DMS114 treated with DMSO at 0.1 percent for 48 hours (cell line): ENCODE measurements at regions not wholly inside any gene's neighbourhood (a gene's known extent, or its start where the extent isn't known, plus 50 kb on each side); places are given as distances from the start of the nearest gene placed in this dataset.
"Not testable (repeated sequence)": the region's sequence is repeated elsewhere in the genome, so short reads cannot be mapped to it uniquely, and the experiment has no call there.

Experiments
- DNase-seq: peaks from one replicate; lab custom pipeline; 2025; ENCODE audit not compliant: unreplicated experiment; lab: John Stamatoyannopoulos, UW

DNA sequence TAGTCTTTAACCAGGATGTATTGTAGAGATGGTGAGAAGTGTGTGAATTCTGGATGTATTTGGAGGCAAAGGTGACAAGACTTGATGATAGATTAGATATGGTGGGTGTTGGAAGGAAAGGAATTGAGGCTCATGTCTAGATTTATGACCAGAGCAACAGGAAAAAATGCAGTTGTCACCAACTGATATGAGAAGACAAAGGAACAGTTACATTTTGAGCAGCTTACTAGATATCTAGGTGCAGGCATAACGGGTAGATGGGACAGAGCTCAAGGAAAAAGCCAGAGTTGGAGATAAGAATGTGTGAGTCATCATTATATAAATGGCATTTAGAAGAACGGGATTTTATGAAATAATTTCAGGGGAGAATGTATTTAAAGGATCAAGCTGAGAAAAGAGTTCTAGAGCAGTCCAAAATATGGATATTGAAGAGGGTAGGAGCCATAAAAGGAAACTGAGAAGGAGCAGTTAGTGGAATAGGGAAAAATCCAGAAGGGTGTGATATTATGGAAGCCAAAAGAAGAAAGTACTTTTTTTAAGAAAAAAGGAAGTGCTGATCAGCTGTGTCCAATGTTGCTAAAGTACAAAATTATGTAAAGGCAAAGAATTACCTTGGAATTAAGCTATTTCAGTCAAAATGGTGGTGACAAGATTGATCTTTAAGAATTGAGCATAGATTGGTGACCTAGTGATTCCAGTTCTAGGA, 262.5 kb downstream of the CGGBP1 start:
- DNase-seq: no peak

DNA sequence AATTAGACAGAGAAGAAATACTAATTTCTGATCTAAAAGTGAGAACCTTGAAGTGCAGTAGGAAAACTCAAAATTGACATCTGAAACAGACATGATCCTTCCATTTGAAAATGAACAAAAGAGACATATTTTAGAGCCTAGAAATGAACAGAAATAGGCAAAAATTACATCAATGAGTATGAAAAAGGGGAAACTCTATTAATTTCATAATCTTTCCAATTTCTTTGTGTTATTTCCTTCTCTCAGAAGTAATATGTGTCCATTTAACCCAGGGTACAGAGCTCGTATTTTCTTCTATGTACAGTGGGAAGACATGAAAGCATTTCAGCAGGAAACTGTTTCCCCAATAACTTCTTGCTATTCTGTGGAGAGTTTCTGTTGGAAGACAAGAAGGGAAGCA, 263.1 kb downstream of the CGGBP1 start:
- no peak for DNase-seq

- DNase-seq: no peak
Observed at GRCh38 chr3:87793337-87793877, 265.4 kb downstream of the CGGBP1 start.

DNA sequence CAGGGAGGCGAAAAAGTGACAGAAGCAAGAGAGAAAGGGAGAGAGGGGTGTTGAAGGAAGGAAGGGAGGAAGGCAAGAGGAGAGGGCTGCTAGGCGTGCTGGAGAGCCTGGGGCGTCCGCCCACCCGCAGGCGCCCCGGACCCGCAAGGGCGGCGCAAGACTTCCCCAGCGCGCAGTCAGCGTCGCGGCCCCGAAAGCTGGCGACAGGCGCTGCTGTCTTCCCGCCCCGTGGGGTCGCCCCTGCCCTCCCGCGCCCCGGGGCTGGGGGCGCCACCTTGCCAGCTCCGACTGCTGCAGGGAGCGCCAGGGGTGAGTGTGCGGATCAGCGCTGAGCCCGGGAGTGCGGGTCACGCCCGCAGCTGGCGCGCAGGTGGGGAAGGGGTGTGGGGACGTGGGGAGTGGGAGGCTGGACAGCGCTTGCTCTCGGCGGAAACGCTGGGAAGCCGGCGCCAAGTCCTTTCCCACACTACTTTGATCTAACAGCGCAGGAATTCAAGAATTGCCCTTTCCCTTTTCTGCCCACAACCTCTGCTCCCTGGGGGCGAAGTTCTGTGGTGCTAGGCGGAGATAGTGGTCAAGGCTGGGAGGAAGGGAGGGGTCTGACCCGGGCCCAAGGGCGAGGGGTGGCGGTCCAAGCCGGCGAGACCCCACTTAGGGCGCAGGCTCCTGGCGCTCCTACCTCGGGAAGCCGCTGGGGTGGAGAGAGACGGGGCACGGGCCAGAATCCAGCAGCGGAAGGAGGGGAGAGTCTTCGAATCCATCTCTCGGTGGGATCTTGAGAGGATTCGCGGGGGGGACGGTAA, 266.1 kb downstream of the CGGBP1 start, which contains the start of gene HTR1F:
HTR1F (plus strand) TSS at position 173 of the 803 bp plus-strand sequence.
- no peak for DNase-seq

DNA sequence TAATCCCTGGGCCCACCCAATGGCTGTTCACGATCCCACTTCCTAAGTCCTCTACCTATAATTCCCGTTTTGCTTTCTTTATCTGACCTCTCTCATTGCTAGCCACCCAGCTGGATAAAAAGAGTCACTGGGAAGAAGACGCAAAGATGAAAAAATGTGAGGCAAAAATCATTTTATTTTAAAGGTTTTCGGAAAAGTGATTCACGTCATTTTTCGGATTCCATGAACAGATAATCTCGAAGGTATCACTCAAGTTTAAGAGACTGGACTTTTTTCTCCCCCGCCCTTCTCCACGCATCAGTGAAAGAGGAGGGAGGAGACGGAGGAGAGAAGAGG, 266.6 kb downstream of the CGGBP1 start:
- DNase-seq: no peak

- no peak for DNase-seq
Observed at GRCh38 chr3:87791248-87792027, 267.4 kb downstream of the CGGBP1 start.

- not testable (repeated sequence) for DNase-seq
Observed at GRCh38 chr3:87789049-87789448, 269.8 kb downstream of the CGGBP1 start.

DNA sequence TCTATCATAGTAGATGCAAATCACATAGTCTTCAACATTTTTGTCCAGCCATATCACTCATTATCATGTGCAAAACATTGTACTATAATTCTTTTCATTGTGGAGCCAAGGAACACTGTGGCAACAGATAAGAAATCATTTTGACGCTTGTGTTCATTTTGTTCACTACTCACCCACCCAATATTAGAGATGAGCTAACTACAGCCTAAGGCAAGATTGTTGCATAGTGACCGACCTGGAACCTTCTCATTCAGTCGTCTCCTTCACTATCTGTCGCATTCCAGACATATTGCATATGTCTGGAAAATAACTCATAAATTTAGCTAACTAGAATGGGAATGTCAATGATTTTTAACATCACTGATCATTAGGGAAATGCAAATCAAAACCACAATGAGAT, 270.3 kb downstream of the CGGBP1 start:
- no peak for DNase-seq

GRCh38 chr3:87780811-87781210, 278.0 kb downstream of the CGGBP1 start:
- no peak for DNase-seq

- no peak for DNase-seq
Observed at GRCh38 chr3:87778876-87779275, 279.9 kb downstream of the CGGBP1 start.

DNA sequence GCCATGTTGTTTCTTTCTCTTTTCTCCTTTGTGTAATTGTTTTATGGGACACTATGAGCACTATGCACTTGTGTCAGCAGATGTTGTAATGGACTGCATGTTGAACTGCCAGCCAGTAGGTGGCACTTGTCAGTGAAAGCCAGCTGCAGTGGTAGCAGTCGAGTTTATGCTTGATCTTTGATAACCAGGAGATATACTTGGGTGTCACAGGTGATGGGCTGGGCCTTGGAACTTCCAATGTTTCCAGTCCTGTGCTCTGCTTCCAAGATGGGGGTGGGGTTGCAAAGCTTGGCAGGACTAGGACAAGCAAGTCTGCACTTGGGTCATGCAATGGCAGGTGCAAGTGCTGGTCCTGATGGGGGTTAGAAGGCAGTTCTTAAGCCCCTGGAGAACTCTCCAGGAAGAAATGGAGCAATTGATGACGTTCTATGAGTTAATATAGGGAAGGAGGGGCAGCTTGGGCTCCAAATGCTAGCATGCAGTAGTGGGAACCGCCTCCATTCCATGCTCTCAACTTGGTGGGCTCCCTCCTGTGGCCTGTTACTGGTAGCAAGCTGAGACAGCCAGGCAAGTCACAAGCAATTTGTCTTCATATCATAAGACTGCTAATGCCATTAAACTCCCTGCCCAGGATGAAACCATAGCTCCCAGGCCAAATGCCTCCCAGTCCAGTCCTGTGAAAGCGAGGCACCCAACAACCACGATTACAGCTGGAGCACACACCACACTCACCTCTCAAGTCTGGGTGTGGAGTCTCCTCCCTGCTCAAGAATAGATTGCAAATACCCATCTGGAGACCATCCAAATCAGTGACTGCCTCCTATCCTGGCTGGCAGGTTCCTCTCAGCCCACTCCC, 287.2 kb downstream of the CGGBP1 start:
- DNase-seq: no peak

DNA sequence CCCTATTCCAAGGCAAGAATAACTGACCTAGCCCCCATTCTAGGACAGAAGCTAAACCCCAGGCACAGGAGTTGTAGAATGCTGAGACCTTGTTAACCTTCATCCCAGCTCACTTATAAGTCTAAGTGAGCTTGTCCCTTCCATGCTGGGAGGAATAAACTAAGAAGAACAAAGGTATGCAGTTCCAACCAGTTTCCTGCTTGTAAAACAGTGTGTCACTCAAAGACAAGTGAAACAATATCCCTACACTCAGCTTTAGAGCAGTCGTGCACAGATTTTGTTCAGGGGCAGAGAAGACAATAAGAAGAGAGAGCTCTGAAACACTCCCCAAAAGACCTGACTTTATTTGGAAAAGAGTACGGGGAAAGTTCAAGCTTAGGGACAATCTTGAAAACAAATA, 292.1 kb downstream of the CGGBP1 start:
- DNase-seq: no peak

- DNase-seq: no peak
Observed at GRCh38 chr3:87765256-87765655, 293.5 kb downstream of the CGGBP1 start.

GRCh38 chr3:87761795-87762194, 297.0 kb downstream of the CGGBP1 start:
- no peak for DNase-seq

DNA sequence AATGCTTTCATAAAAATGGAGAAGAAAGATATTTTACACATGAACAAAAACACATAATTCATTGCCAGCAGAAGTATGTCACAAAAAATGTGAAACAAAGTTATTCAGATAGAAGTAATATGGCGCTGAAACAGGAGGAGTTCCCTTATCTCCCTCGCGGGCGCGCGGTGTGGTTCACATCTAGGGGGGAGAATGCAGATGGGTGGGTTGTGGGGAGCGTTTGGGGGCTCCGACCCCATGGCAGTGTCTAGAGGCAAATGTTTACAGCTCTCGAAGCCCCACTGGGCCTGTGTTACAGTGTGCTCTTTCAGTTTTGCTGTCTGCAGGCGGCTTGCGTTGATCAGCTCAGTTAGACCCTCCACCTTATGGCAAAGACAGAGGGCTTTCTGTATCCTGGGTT, 297.5 kb downstream of the CGGBP1 start:
- no peak for DNase-seq

- no peak for DNase-seq
Observed at GRCh38 chr3:87756616-87757015, 302.2 kb downstream of the CGGBP1 start.

DNA sequence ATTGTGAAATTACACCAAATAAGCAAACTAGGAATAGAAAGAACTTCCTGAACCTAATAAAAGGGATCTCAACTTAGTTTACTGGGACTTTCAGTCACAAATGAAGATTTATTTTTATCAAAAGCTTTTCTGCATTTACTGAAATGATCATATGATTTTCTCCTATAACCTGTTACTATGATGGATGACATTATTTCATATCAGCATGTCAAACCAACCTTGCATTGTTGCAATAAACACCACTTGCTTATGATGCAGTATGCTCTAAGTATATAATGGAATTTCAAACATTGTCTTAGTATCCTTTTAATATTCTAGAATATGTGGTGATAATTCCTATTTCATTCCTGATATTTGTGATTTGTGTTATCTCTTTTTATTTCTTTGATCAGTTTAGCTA, 303.0 kb downstream of the CGGBP1 start:
- no peak for DNase-seq

- no peak for DNase-seq
Observed at GRCh38 chr3:87742250-87742649, 316.6 kb downstream of the CGGBP1 start.

DNA sequence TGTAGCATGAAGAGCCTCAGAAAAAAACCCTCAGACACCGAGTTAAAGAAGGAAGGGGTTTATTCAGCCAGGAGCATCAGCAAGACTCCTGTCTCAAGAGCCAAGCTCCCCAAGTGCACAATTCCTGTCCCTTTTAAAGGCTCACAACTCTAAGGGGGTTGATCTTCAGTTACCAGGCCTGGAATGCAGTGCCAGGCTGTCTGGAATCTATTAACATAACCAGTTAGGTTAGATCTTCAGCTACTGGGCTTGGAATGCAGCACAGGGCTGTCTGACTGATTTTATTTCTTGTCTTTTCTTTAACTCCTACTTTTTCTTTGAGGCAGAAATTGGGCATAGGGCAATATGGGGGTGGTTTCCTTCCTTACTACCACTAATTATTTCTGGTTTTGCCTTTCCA, 317.9 kb downstream of the CGGBP1 start:
- not testable (repeated sequence) for DNase-seq

DNA sequence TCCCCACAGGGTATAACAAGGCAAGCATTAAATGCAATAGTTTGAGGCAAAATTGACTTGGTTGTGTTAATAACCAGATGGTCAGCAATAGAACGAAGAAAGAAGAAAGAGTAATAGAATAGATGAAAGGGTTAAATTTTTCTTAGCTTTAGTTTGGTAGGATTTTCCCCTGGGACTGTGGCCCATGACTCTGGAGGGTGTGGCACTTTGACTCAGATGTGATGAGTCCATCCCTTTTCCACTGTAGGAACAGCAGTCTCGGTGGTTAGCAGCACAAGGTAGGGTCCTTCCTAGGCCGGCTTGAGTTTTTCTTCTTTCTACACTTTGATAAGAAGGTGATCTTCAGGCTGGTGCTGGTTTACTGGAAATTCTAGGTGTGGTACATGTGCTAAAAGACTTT, 321.0 kb downstream of the CGGBP1 start:
- DNase-seq: not testable (repeated sequence)
